GM23338 (cell line): ENCODE measurements at regions not wholly inside any gene's neighbourhood (a gene's known extent, or its start where the extent isn't known, plus 50 kb on each side); places are given as distances from the start of the nearest gene placed in this dataset.

Experiments
- ATAC-seq: fragments of 200-7000 bp; cut with Tn5 transposase; 3 replicates; pipeline ENCODE4 v1.9.1; 2020
- DNase-seq: peaks from one replicate; pipeline ENCODE4 v3.0.0-alpha.2; 2015; ENCODE audit warnings: low spot score
- H2AFZ ChIP-seq: fragments of 200-600 bp; sonication (generic); 2 replicates; pipeline ENCODE4 v1.8.0; 2016; ENCODE audit warnings: antibody characterized with exemption, mild to moderate bottlenecking, moderate library complexity
- H3F3A ChIP-seq: fragments of 200-600 bp; sonication (generic); replicated peaks from 2 replicates; pipeline ENCODE4 v1.8.0; 2017; ENCODE audit warnings: antibody characterized with exemption, mixed run types, low read depth
- H3K27ac ChIP-seq: fragments of 200-600 bp; sonication (generic); 2 replicates; pipeline ENCODE4 v1.6.1; 2016; ENCODE audit warnings: low read depth
- H3K27me3 ChIP-seq: fragments of 200-600 bp; sonication (generic); 2 replicates; pipeline ENCODE4 v1.8.0; 2016; ENCODE audit warnings: mild to moderate bottlenecking, mixed run types, moderate library complexity; ENCODE audit not compliant: insufficient read depth
- H3K36me3 ChIP-seq: fragments of 200-600 bp; sonication (generic); 2 replicates; pipeline ENCODE4 v1.8.0; 2016; ENCODE audit warnings: mild to moderate bottlenecking; ENCODE audit not compliant: insufficient read depth
- H3K4me1 ChIP-seq: fragments of 200-600 bp; sonication (generic); 2 replicates; pipeline ENCODE4 v1.8.0; 2016; ENCODE audit warnings: mild to moderate bottlenecking, moderate library complexity; ENCODE audit not compliant: insufficient read depth
- H3K4me2 ChIP-seq: fragments of 200-600 bp; sonication (generic); 2 replicates; pipeline ENCODE4 v1.7.1; 2017; ENCODE audit warnings: mixed run types
- H3K4me3 ChIP-seq: fragments of 200-600 bp; sonication (generic); 2 replicates; pipeline ENCODE4 v1.6.1; 2016; ENCODE audit warnings: mixed run types
- H3K79me2 ChIP-seq: fragments of 200-600 bp; sonication (generic); replicated peaks from 2 replicates; pipeline ENCODE4 v1.8.0; 2017; ENCODE audit warnings: mild to moderate bottlenecking; ENCODE audit not compliant: insufficient read depth
- H3K9me2 ChIP-seq: fragments of 200-600 bp; sonication (generic); 2 replicates; pipeline ENCODE4 v1.8.0; 2017; ENCODE audit not compliant: insufficient read depth
- H4K20me1 ChIP-seq: fragments of 200-600 bp; sonication (generic); replicated peaks from 2 replicates; pipeline ENCODE4 v1.8.0; 2017; ENCODE audit warnings: mild to moderate bottlenecking; ENCODE audit not compliant: insufficient read depth
- H3K27ac Mint-ChIP-seq: 2 replicates; pipeline ENCODE4 v1.8.0; 2020; ENCODE audit warnings: inconsistent platforms, mild to moderate bottlenecking, moderate library complexity, mixed read lengths
- H3K27me3 Mint-ChIP-seq: 3 replicates; pipeline ENCODE4 v1.8.0; 2022; ENCODE audit warnings: low read depth, mild to moderate bottlenecking, moderate library complexity, mixed read lengths, inconsistent platforms; ENCODE audit not compliant: insufficient read depth, poor library complexity
- H3K36me3 Mint-ChIP-seq: 3 replicates; pipeline ENCODE4 v1.8.0; 2021; ENCODE audit warnings: low read depth, mild to moderate bottlenecking, inconsistent platforms, moderate library complexity, mixed read lengths
- H3K4me1 Mint-ChIP-seq: 3 replicates; pipeline ENCODE4 v1.8.0; 2020; ENCODE audit warnings: mild to moderate bottlenecking, inconsistent platforms, mixed read lengths
- H3K4me3 Mint-ChIP-seq: 3 replicates; pipeline ENCODE4 v1.8.0; 2021; ENCODE audit warnings: moderate library complexity, mild to moderate bottlenecking, inconsistent platforms, mixed read lengths
- H3K9me3 Mint-ChIP-seq: 3 replicates; pipeline ENCODE4 v1.8.0; 2020; ENCODE audit warnings: moderate library complexity, mild to moderate bottlenecking, inconsistent platforms, mixed read lengths
- CREB1 ChIP-seq: fragments of 250-450 bp; sonication (Bioruptor Pico); IDR thresholded peaks from 2 replicates; pipeline ENCODE4 v1.5.0; 2020; ENCODE audit warnings: low read depth, mild to moderate bottlenecking, moderate library complexity
- CTCF ChIP-seq, 2 experiments: fragments of 200-600 bp in 1 of 2; sonication (generic) in 1 of 2; conservative IDR thresholded peaks; 2 replicates each; pipeline versions ENCODE4 v1.5.1 to v1.6.1; 2016 to 2017; ENCODE audit warnings: antibody characterized with exemption in 2 of 2, low read depth in 2 of 2, mild to moderate bottlenecking in 2 of 2, moderate library complexity in 1 of 2
- EZH2 ChIP-seq: fragments of 200-600 bp; sonication (generic); IDR thresholded peaks from one replicate; pipeline ENCODE4 v1.8.0; 2017; ENCODE audit warnings: antibody characterized with exemption, mild to moderate bottlenecking, low read depth; ENCODE audit not compliant: unreplicated experiment
- EZH2phosphoT487 ChIP-seq: fragments of 200-600 bp; sonication (generic); IDR thresholded peaks from one replicate; pipeline ENCODE4 v1.8.1; 2018; ENCODE audit warnings: antibody characterized with exemption; ENCODE audit not compliant: unreplicated experiment
- NANOG ChIP-seq: IDR thresholded peaks from 2 replicates; pipeline ENCODE4 v1.6.1; 2016; ENCODE audit warnings: antibody characterized with exemption, borderline replicate concordance
- POLR2AphosphoS5 ChIP-seq: IDR thresholded peaks from 2 replicates; pipeline ENCODE4 v1.6.1; 2016; ENCODE audit warnings: antibody characterized with exemption, low read depth
- STAT1 ChIP-seq: IDR thresholded peaks from one replicate; pipeline ENCODE4 v1.6.1; 2016; ENCODE audit warnings: antibody characterized with exemption; ENCODE audit not compliant: unreplicated experiment
- ZNF114 ChIP-seq: fragments of 250-450 bp; sonication (Bioruptor Pico); IDR thresholded peaks from 2 replicates; pipeline ENCODE4 v1.5.0; 2020; ENCODE audit warnings: mild to moderate bottlenecking, moderate library complexity
- ZNF331 ChIP-seq: fragments of 250-450 bp; sonication (Bioruptor Pico); IDR thresholded peaks from 2 replicates; pipeline ENCODE4 v1.5.0; 2020; ENCODE audit warnings: low read depth, mild to moderate bottlenecking, moderate library complexity
- ZNF462 ChIP-seq: fragments of 250-450 bp; sonication (Bioruptor Pico); IDR thresholded peaks from 2 replicates; pipeline ENCODE4 v1.5.0; 2020; ENCODE audit warnings: mild to moderate bottlenecking, moderate library complexity

GRCh38 chr18:30265190-30265589 lies 777.4 kb downstream of the DSC3 start (continued):
- no peak for TF ChIP-seq ZNF462 (CRISPR knock-in tag)
- TF ChIP-seq EZH2 = no peak
- TF ChIP-seq STAT1 = no peak
- no peak for TF ChIP-seq CTCF (conservative IDR thresholded peaks at IDR 0.05; ENCODE audit: low read depth in 2 of 2)
- TF ChIP-seq ZNF114 = no peak

- H3K9me2 ChIP-seq = 0 out of 2 replicates have a peak, but pooled peaks cover 4% of the 10 kb centered on the region
- no peak overlapping the region for H3K4me3 Mint-ChIP-seq
- no peaks in the 10 kb centered on the region for H4K20me1 ChIP-seq
- no peaks in the 10 kb centered on the region for H3K27me3 ChIP-seq
- no peak overlapping the region for H3K4me3 ChIP-seq
- H3K27ac Mint-ChIP-seq = no peak overlapping the region
- no peak overlapping the region for H3K27ac ChIP-seq
- H3K4me1 ChIP-seq = no peaks in the 10 kb centered on the region
- no peaks in the 10 kb centered on the region for H3K79me2 ChIP-seq
- no peaks in the 10 kb centered on the region for H3K4me1 Mint-ChIP-seq
- no peaks in the 10 kb centered on the region for H3K27me3 Mint-ChIP-seq
- H3K36me3 ChIP-seq = no peaks in the 10 kb centered on the region
- H3K36me3 Mint-ChIP-seq = no peaks in the 10 kb centered on the region
- no peak overlapping the region for H3K4me2 ChIP-seq
- no peaks in the 10 kb centered on the region for H3K9me3 Mint-ChIP-seq
- no peak for DNase-seq
- ATAC-seq = no peak
- TF ChIP-seq ZNF331 (no peak), NANOG (no peak), CREB1 (CRISPR knock-in tag) (no peak), EZH2 (no peak), POLR2AphosphoS5 (no peak), EZH2phosphoT487 (no peak)
- no peak overlapping the region for H2AFZ ChIP-seq
- H3F3A ChIP-seq = no peaks in the 10 kb centered on the region
Observed at GRCh38 chr18:30254331-30254730, 788.2 kb downstream of the DSC3 start.
